GM23338 (cell line): ENCODE measurements at regions not wholly inside any gene's neighbourhood (a gene's known extent, or its start where the extent isn't known, plus 50 kb on each side); places are given as distances from the start of the nearest gene placed in this dataset.

Experiments used
- ATAC-seq: fragments of 200-7000 bp; cut with Tn5 transposase; 3 replicates; pipeline ENCODE4 v1.9.1; 2020
- DNase-seq: peaks from one replicate; pipeline ENCODE4 v3.0.0-alpha.2; 2015; ENCODE audit warnings: low spot score
- H2AFZ ChIP-seq: fragments of 200-600 bp; sonication (generic); 2 replicates; pipeline ENCODE4 v1.8.0; 2016; ENCODE audit warnings: antibody characterized with exemption, mild to moderate bottlenecking, moderate library complexity
- H3F3A ChIP-seq: fragments of 200-600 bp; sonication (generic); replicated peaks from 2 replicates; pipeline ENCODE4 v1.8.0; 2017; ENCODE audit warnings: antibody characterized with exemption, mixed run types, low read depth
- H3K27ac ChIP-seq: fragments of 200-600 bp; sonication (generic); 2 replicates; pipeline ENCODE4 v1.6.1; 2016; ENCODE audit warnings: low read depth
- H3K27me3 ChIP-seq: fragments of 200-600 bp; sonication (generic); 2 replicates; pipeline ENCODE4 v1.8.0; 2016; ENCODE audit warnings: mild to moderate bottlenecking, mixed run types, moderate library complexity; ENCODE audit not compliant: insufficient read depth
- H3K36me3 ChIP-seq: fragments of 200-600 bp; sonication (generic); 2 replicates; pipeline ENCODE4 v1.8.0; 2016; ENCODE audit warnings: mild to moderate bottlenecking; ENCODE audit not compliant: insufficient read depth
- H3K4me1 ChIP-seq: fragments of 200-600 bp; sonication (generic); 2 replicates; pipeline ENCODE4 v1.8.0; 2016; ENCODE audit warnings: mild to moderate bottlenecking, moderate library complexity; ENCODE audit not compliant: insufficient read depth
- H3K4me2 ChIP-seq: fragments of 200-600 bp; sonication (generic); 2 replicates; pipeline ENCODE4 v1.7.1; 2017; ENCODE audit warnings: mixed run types
- H3K4me3 ChIP-seq: fragments of 200-600 bp; sonication (generic); 2 replicates; pipeline ENCODE4 v1.6.1; 2016; ENCODE audit warnings: mixed run types
- H3K79me2 ChIP-seq: fragments of 200-600 bp; sonication (generic); replicated peaks from 2 replicates; pipeline ENCODE4 v1.8.0; 2017; ENCODE audit warnings: mild to moderate bottlenecking; ENCODE audit not compliant: insufficient read depth
- H3K9me2 ChIP-seq: fragments of 200-600 bp; sonication (generic); 2 replicates; pipeline ENCODE4 v1.8.0; 2017; ENCODE audit not compliant: insufficient read depth
- H4K20me1 ChIP-seq: fragments of 200-600 bp; sonication (generic); replicated peaks from 2 replicates; pipeline ENCODE4 v1.8.0; 2017; ENCODE audit warnings: mild to moderate bottlenecking; ENCODE audit not compliant: insufficient read depth
- H3K27ac Mint-ChIP-seq: 2 replicates; pipeline ENCODE4 v1.8.0; 2020; ENCODE audit warnings: inconsistent platforms, mild to moderate bottlenecking, moderate library complexity, mixed read lengths
- H3K27me3 Mint-ChIP-seq: 3 replicates; pipeline ENCODE4 v1.8.0; 2022; ENCODE audit warnings: low read depth, mild to moderate bottlenecking, moderate library complexity, mixed read lengths, inconsistent platforms; ENCODE audit not compliant: insufficient read depth, poor library complexity
- H3K36me3 Mint-ChIP-seq: 3 replicates; pipeline ENCODE4 v1.8.0; 2021; ENCODE audit warnings: low read depth, mild to moderate bottlenecking, inconsistent platforms, moderate library complexity, mixed read lengths
- H3K4me1 Mint-ChIP-seq: 3 replicates; pipeline ENCODE4 v1.8.0; 2020; ENCODE audit warnings: mild to moderate bottlenecking, inconsistent platforms, mixed read lengths
- H3K4me3 Mint-ChIP-seq: 3 replicates; pipeline ENCODE4 v1.8.0; 2021; ENCODE audit warnings: moderate library complexity, mild to moderate bottlenecking, inconsistent platforms, mixed read lengths
- H3K9me3 Mint-ChIP-seq: 3 replicates; pipeline ENCODE4 v1.8.0; 2020; ENCODE audit warnings: moderate library complexity, mild to moderate bottlenecking, inconsistent platforms, mixed read lengths
- CREB1 ChIP-seq: fragments of 250-450 bp; sonication (Bioruptor Pico); IDR thresholded peaks from 2 replicates; pipeline ENCODE4 v1.5.0; 2020; ENCODE audit warnings: low read depth, mild to moderate bottlenecking, moderate library complexity
- CTCF ChIP-seq, 2 experiments: fragments of 200-600 bp in 1 of 2; sonication (generic) in 1 of 2; conservative IDR thresholded peaks; 2 replicates each; pipeline versions ENCODE4 v1.5.1 to v1.6.1; 2016 to 2017; ENCODE audit warnings: antibody characterized with exemption in 2 of 2, low read depth in 2 of 2, mild to moderate bottlenecking in 2 of 2, moderate library complexity in 1 of 2
- ETS1 ChIP-seq: IDR thresholded peaks from 2 replicates; pipeline ENCODE4 v1.6.1; 2016; ENCODE audit warnings: antibody characterized with exemption
- EZH2 ChIP-seq: fragments of 200-600 bp; sonication (generic); IDR thresholded peaks from one replicate; pipeline ENCODE4 v1.8.0; 2017; ENCODE audit warnings: antibody characterized with exemption, mild to moderate bottlenecking, low read depth; ENCODE audit not compliant: unreplicated experiment
- EZH2phosphoT487 ChIP-seq: fragments of 200-600 bp; sonication (generic); IDR thresholded peaks from one replicate; pipeline ENCODE4 v1.8.1; 2018; ENCODE audit warnings: antibody characterized with exemption; ENCODE audit not compliant: unreplicated experiment
- JUNB ChIP-seq: IDR thresholded peaks from one replicate; pipeline ENCODE4 v1.6.1; 2016; ENCODE audit warnings: antibody characterized with exemption; ENCODE audit not compliant: unreplicated experiment
- NANOG ChIP-seq: IDR thresholded peaks from 2 replicates; pipeline ENCODE4 v1.6.1; 2016; ENCODE audit warnings: antibody characterized with exemption, borderline replicate concordance
- POLR2AphosphoS5 ChIP-seq: IDR thresholded peaks from 2 replicates; pipeline ENCODE4 v1.6.1; 2016; ENCODE audit warnings: antibody characterized with exemption, low read depth
- REST ChIP-seq: IDR thresholded peaks from one replicate; pipeline ENCODE4 v1.6.1; 2018; ENCODE audit warnings: antibody characterized with exemption; ENCODE audit not compliant: unreplicated experiment
- STAT1 ChIP-seq: IDR thresholded peaks from one replicate; pipeline ENCODE4 v1.6.1; 2016; ENCODE audit warnings: antibody characterized with exemption; ENCODE audit not compliant: unreplicated experiment
- ZNF114 ChIP-seq: fragments of 250-450 bp; sonication (Bioruptor Pico); IDR thresholded peaks from 2 replicates; pipeline ENCODE4 v1.5.0; 2020; ENCODE audit warnings: mild to moderate bottlenecking, moderate library complexity
- ZNF331 ChIP-seq: fragments of 250-450 bp; sonication (Bioruptor Pico); IDR thresholded peaks from 2 replicates; pipeline ENCODE4 v1.5.0; 2020; ENCODE audit warnings: low read depth, mild to moderate bottlenecking, moderate library complexity
- ZNF462 ChIP-seq: fragments of 250-450 bp; sonication (Bioruptor Pico); IDR thresholded peaks from 2 replicates; pipeline ENCODE4 v1.5.0; 2020; ENCODE audit warnings: mild to moderate bottlenecking, moderate library complexity

- no peak for TF ChIP-seq ZNF114 (CRISPR knock-in tag)
Measured at GRCh38 chr20:57092900-57093530, 173.4 kb downstream of the BMP7 start (continued).

- Histone ChIP-seq H2AFZ (no peak overlapping the region), H3K9me2 (no peaks in the 10 kb centered on the region), H4K20me1 (no peaks in the 10 kb centered on the region), H3F3A (no peaks in the 10 kb centered on the region), H3K4me2 (no peak overlapping the region), H3K79me2 (no peaks in the 10 kb centered on the region), H3K27me3 (peaks cover 8% of the 10 kb centered on the region; the same call in 1 of the 2 replicates), H3K4me3 (no peak overlapping the region), H3K36me3 (no peaks in the 10 kb centered on the region), H3K27ac (no peak overlapping the region), H3K4me1 (no peaks in the 10 kb centered on the region)
- Mint-ChIP-seq H3K27ac (no peak overlapping the region), H3K9me3 (no peaks in the 10 kb centered on the region; the same call in 2 of the 3 replicates), H3K36me3 (no peaks in the 10 kb centered on the region), H3K4me3 (no peak overlapping the region), H3K27me3 (peaks cover 19% of the 10 kb centered on the region), H3K4me1 (peaks cover 8% of the 10 kb centered on the region; the same call in 2 of the 3 replicates)
- TF ChIP-seq EZH2: no peak
- TF ChIP-seq POLR2AphosphoS5: no peak
- TF ChIP-seq EZH2phosphoT487: no peak
- no peak for TF ChIP-seq STAT1
- no peak for TF ChIP-seq ZNF114 (CRISPR knock-in tag)
- TF ChIP-seq JUNB: no peak
- no peak for TF ChIP-seq CTCF (conservative IDR thresholded peaks at IDR 0.05; ENCODE audit: low read depth in 2 of 2)
- TF ChIP-seq ETS1: no peak
- no peak for TF ChIP-seq ZNF331
- no peak for TF ChIP-seq NANOG
- no peak for TF ChIP-seq REST
- no peak for TF ChIP-seq ZNF462 (CRISPR knock-in tag)
- TF ChIP-seq CREB1 (CRISPR knock-in tag): no peak
- ATAC-seq: no peak
- no peak for DNase-seq
Measured at GRCh38 chr20:57093766-57094165, 172.7 kb downstream of the BMP7 start.
